HL-60/S4 (cell line): ENCODE measurements at regions not wholly inside any gene's neighbourhood (a gene's known extent, or its start where the extent isn't known, plus 50 kb on each side); places are given as distances from the start of the nearest gene placed in this dataset.

Experiments used
- in situ Hi-C: fragments of 300-500 bp; cut with MboI; formaldehyde crosslinking; loops from 2 replicates; pipeline ENCODE4 v1.14.3; 2022; ENCODE audit warnings: low sequenced_read_pairs

DNA sequence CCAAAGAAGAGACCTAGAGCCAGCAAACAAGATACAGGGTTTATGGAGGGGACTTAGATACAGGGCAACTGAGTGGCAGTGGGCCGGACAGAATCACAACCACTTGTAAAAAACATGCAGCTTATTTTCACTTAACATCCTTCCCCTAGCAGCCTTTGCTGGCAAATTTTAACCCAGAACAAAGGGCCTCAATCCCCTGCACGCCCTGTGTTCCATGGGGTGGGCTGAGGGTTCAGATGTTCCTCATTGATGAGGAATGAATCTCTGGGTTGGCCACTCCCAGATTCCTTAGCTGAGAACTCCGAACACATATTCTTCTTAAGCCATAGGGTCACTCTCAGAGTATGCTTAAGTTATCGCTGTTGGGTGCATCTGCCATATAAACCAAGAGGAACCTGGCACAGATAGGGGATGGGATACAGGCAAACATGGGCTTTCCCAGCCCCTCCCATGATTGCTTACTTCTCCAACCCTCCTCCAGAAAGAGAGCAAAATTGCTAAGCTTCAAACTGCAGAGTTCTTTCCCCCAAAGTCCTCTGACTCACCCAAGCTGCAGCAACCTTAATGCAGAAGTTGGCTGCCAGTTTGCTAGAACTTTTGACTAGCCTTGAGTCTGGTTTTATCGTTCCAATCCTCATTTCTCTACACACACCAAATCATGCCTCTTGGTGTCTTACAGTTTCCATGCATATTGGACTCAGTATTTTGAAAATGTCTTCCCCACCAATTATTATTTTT is 146.9 kb downstream of the CD47 start:
- in situ Hi-C loops: loop anchor here (25.0 kb wide), 1 partner anchor 468 kb away; no protein-coding TSS in a partner anchor

DNA sequence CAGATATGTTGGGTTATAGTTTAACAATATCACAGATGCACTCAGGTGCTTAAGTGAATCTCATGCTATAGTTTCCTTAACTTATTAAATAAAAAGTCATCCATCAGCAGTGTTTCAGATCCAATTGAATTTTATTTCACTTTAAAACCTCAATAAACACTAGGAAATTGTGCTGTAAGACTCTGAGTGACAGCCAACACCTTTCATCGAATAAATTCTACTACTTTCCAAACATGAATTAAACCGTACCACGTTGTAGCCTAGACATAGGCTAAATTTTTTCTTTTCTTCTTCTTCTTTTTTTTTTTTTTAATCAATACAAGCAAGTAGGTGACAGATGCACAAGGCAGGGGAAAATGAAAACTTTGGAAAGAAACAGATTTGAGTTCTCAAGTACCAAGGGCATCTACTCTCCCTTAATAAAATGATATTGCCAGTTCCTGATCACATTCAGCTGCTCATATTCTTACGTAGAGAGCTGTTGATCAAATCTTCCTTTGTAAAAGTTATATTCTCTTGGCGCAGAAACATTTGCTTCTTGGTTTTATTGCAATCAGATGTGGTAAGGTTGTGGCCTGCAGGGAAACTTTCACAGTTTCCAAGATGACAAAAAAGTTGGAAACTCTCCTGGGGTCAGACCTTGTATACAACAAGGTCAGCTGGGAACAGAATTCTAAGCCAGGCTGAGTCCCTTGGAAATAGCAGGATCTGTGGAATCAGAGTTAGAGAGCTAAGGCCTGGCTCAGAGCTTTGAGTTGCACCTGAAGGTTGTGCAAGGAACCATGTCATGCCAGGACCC is 147.7 kb downstream of the CD47 start:
- in situ Hi-C loops: loop anchor here (25.0 kb wide), 1 partner anchor 469 kb away; no protein-coding TSS in a partner anchor

DNA sequence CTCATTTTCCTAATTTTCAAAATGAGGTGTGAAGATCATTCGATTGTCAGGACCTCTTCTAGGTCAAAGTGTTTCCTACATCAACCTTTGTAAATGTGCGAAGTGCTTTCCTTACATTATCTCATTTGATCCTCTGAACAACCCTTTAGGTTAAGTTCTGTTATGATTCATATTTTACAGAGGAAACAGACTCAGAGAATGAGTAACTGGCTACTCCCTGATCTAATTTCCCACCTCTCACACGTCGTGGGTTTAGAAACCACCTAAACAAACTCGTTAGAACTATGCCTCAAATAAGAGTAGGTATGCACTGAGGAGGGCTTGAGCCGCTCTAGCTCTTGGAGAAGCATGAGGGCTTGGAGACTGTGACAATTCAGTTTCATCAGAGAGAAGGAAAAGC is 148.6 kb downstream of the CD47 start:
- in situ Hi-C loops: loop anchor here (25.0 kb wide), 1 partner anchor 470 kb away; no protein-coding TSS in a partner anchor

DNA sequence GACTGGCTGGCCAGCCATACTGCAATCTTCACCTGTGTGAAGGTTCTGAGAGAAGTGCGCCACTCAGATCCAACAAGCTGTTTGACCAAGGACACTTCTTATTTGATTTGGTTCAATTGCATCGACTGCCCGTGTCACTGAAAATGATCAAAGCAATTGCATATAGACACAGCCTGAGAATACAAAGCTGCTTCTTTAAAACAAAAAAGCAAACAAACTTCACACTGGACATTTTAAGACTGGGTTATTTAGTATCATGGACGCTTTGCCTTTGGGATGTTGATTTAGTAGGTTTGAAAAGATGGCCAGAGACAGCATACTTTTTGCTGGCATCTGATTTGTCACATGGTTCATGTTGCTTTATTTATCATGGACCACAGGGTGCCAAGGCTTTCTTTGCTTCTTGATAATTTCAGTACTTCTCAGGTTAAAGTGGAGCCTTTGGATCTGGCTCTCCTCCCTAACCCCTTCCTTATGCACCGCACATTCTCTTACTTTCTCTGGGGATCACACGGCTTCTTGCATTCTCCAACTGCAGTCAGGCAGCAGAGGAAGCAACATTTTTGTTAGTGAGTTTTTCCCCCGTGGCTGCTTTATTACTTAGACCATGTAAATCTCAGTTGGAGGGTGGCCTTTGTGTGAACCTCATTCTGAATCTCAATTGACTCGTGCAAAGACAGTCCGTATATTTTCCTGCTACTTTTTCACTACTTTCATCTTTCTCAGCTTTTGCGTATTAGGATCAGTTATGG is 151.0 kb downstream of the CD47 start:
- in situ Hi-C loops: loop anchor here (25.0 kb wide), 1 partner anchor 472 kb away; no protein-coding TSS in a partner anchor

DNA sequence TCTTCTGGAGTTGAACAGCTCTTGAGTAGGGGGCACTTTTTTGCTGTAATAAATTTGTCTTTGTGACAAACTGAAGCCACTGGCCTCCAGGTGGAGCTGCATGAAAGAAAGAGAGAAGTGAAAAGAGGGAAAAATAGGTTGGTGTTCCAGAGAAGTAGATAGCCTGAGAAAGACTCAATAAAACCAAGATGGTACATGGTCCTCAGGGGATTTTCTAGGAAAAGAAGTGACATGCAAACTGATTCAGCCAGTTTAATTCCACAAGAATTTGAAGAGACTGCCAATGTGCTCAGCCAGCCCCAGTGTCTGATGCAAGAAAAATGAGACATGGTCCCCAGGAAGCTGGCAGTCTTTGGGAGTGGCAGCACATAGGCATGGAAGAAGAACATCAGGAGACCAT is 152.7 kb downstream of the CD47 start:
- in situ Hi-C loops: loop anchor here (25.0 kb wide), 1 partner anchor 474 kb away; no protein-coding TSS in a partner anchor

DNA sequence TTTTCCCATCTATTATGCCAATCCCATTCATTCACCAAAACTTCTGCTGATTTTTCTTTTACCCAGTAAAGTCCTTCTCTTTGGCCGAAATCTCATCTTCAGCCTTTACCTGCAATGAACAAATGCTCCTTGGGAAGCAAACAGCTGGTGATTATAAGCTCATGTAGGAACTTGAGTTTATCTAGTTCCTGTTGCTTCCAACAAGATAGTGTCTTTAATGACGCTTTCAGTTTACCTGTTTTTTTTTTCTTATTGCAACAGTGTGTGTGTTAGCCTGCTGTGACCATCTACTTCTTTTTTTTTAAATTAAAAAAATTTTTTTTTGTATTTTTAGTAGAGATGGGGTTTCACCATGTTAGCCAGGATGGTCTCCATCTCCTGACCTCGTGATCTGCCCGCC is 156.0 kb downstream of the CD47 start:
- in situ Hi-C loops: loop anchor here (25.0 kb wide), 1 partner anchor 477 kb away; no protein-coding TSS in a partner anchor

DNA sequence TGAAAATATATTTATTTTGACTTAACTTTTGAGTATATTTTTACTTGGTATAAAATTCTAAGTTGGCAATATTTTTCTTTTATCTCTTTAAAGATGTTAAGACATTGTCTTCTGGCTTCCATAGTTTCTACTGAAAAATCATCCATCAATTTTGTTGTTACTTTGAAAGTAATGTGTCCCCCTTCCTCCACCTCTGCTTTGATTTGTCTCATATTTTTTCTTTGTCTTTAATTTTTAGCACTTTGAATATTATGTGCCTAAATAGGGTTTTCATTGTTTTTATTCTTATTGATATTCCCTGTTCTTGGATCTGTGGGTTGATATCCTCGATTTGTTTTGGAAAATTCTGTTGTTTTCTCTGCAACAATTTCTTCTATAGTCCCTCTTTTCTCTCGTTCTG is 157.4 kb downstream of the CD47 start:
- in situ Hi-C loops: loop anchor here (25.0 kb wide), 1 partner anchor 479 kb away; no protein-coding TSS in a partner anchor

DNA sequence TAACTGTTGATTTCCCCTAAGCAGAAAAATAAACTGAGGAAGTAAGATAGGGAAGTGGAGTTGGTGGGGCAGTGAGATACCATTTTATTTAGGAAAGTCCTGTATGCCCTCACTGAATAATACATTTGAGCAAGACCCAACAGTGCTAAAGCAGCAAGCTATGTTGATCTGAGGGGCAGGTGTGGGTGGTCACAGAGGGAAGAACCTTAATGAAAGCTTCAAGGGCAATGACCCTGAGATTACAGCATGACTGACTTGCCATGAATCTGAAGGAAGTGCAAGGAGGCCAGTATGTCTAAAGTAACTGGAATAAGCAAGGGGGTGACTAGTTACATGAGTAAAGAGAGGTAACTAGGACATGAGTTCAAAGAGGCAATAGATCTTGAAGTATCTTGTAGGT is 159.5 kb downstream of the CD47 start:
- in situ Hi-C loops: loop anchor here (25.0 kb wide), 1 partner anchor 481 kb away; no protein-coding TSS in a partner anchor

DNA sequence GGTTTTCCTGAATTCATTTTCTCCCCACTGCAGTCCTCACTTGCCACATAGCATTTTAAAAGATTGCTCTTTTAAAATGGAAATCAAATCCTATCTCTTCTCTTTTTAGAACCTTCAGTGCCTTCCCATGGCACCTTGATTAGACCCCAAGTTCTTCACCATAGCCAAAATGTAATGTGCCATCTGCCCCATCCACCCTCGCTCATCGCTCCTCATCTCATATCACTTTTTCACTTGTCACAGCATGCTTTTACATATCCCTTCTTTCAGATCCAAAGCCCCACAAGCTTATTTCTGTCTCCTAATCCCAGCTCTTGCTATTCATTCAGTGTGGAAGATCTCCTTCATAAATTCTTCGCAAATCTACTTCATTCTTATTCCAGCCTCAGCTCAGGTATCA is 161.7 kb downstream of the CD47 start:
- in situ Hi-C loops: loop anchor here (25.0 kb wide), 1 partner anchor 483 kb away; no protein-coding TSS in a partner anchor

DNA sequence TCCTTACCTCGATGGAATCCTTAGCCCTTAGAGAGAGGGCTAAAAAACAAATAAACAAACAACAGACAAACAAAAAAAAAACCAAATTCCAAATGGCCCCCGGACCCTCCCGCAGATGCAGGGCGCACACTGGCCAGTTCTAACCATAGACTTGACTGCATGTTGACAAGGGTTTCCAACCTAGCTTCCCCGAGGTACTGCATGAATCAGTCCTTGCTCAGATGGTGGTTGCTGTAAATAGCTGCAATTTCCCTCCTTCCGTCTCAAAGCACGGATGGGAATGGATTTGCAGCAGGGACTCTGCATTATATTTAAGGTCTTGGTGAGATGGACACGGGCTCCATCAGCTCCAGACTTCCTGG is 162.8 kb downstream of the CD47 start:
- in situ Hi-C loops: loop anchor here (25.0 kb wide), 1 partner anchor 484 kb away; no protein-coding TSS in a partner anchor

DNA sequence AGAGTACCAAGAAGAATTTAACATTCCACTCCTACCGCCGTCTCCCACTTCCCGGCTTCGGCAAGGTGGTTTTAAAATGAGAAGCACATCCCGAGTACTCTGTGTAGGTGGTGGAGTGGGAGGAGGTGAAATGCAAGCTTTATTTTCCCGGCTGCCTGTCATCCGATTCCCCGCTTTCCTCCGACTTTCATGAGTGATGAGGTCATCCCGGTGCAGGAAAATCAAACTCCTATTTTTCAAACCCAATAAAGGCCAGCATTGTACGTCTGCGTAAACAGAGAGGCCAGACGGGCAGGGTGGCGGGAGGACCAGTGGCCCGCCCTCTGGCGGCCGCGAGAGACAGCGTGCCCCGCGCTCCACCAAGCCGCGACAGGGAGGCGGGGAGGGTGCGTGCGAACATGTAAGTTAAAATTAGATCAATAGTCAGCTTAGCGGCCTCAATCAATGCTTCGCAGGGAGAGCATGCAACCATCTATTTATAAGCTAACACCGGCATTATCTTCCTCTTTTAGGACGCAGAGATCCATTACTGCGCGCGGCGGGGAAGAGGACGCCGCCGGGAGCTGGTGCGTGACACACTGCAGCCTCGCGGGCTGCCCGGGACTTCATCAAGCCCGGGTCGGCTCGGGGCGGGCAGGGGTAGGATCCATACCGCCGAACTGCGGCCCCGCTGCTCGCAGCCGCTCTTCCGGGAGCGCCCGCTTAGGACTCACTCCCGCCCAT is 163.3 kb downstream of the CD47 start:
- in situ Hi-C loops: loop anchor here (25.0 kb wide), 1 partner anchor 485 kb away; no protein-coding TSS in a partner anchor

DNA sequence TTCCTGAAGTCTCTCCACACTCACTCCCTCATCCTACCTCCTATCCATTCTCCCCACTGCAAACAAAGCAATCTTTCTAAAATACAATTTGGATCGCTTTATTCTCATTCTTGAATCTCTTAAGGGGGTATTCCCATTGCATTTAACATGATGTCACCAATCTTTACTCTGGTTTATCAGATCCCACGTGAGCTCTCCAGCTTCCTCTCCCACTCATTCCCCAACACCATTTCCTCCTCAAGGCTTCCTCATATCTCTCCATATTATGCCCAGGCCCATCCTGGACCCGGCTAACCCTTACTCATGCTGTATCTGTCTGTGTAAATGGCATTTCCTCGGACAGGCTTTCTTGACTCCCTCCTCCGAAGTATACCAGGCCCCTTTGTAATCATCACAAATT is 165.0 kb downstream of the CD47 start:
- in situ Hi-C loops: loop anchor here (25.0 kb wide), 1 partner anchor 486 kb away; no protein-coding TSS in a partner anchor

DNA sequence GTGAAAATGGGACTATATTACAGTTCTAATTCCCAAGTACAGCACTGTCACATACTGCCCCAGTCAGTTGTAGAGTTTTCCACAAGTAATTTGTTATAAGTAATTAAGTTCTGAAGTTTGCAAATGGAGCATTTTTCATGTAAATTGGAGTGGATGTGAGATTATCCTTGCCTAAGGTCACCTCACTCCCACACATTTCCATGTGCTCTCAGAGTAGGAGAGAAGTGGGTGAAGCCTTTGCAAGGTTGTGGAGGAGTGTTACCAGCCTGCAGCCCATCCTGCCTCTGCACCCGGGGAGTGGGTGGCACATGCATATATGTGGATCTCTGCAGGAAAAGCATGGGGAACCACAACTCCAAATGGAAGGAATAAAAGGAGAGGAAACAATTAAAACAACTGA is 169.8 kb downstream of the CD47 start:
- in situ Hi-C loops: no loop called here

DNA sequence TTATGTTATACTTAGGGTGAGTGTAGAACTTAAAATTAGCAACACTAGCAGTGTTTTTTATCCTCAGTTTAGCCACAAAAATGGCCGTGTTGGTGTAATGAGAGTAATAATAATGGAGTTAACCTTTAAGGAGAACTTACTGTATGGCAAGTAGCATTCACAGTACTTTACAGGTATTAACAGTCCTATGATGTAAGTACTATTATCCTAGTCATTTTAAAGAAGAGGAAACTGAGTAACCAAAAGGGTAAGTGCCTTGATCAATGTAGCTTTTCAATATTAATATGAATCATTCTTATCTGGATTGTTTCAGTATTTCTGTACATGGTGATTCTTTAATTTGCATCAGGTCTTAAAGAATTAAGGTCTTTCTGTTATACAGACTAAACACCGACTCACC is 170.3 kb downstream of the CD47 start:
- in situ Hi-C loops: no loop called here

DNA sequence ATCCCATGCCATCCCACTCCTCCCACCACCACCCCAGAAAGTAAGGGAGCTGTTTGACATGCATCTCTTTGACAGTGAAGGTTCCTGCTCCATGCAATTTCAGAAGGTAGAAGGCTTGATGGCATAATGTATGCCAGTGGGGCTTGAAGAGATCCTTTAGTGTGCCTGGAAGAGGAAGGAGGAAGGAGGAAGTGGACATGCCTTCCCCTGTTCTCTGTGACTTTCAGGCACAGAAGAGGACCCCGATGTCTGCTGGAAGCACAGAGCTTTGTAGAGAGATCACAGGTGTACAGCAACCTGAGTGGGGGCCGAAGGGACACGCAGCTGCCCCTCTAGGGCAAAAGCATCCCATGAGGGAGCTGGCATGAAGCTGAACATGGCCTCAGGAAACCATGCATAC is 171.6 kb downstream of the CD47 start:
- in situ Hi-C loops: no loop called here

DNA sequence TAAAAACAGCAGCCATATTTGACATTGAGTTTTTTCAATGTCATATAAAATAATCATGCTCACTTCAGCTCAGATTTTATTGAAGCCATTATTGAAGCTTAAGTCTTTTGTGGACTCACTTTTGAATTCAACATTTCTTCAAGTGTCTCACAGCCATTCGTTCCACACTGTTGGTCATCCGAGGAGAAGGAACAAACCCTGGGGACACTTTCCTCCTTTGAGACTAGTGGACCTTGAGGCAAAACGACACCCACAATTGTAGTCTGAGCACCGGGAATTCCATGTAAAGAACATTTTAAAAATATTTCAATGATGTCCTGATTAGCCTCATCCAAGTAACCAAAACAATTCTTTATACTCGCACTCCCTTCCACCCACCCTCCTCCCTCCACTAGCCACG is 174.7 kb downstream of the CD47 start:
- in situ Hi-C loops: no loop called here

DNA sequence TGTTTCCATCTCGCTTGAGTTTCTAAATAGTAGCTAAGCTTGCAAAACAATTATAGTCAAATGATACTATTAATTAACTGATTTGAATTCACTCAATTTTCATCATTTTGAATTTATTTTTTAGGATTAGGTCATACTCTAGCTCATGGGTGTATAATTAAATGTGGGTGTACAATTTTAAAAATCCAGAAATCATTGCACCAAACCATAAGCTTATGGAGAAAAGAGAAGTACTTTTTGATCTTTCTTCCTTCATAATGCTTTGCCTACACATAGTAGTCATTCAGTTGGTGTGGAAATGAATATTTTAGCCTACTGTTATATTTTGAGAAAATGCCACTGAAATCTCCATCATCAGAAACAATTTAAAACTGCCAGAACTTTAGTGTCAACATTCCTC is 175.1 kb downstream of the CD47 start:
- in situ Hi-C loops: no loop called here

DNA sequence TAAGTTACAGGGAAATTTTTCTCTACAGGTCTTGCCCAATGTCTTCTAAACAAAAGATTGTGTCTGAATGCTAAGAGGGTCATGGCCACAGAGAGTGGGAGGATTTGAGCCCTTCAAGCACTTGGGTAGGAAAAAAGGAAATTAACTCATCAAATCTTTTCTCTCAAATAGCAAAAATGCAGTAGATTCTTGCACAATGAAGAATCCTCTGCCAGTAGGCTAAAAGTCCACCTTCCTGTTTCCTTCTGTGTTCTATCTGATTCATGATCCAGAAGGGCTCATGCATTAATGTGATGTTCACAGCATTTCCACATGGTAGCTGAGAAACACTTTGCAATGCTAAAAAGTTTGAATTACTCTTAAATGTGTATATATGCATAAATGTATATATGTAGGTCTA is 177.1 kb downstream of the CD47 start:
- in situ Hi-C loops: no loop called here

DNA sequence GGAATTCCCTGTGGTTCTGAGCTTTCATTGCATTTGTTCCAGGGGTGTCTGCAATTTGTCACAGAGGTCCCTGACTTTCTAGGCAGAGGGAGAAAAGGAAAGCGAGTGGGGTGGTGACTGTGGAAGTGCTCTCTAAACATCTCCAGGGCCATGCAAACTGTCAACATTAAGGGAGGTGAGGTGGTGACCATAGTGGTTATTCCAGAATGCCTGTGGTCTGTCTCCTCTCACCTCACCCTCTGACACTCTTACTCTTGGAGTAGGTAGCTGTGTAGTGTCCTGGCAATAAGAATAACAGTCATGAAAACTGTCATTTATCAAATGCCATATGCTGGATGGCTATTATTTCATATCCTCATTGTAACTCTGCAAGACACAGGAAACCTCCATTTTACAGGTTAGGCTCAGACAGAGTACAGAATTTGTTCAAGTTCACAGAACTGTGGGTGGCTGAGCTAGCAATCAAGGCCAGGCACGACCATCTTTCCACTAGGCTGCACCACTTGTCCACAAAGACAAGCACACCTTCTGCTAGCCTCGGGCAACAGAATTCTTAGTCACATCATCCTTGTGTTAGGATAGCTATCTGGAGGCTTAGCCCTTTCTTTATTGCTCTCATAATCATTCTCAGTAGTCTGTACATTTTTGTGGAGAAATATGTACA is 179.4 kb downstream of the CD47 start:
- in situ Hi-C loops: no loop called here
